Tibial nerve (tissue), 4 donors: ENCODE measurements at regions not wholly inside any gene's neighbourhood (a gene's known extent, or its start where the extent isn't known, plus 50 kb on each side); places are given as distances from the start of the nearest gene placed in this dataset.

ENCODE experiments used
- EP300 ChIP-seq, 2 donors: sonication (generic); formaldehyde crosslinking; IDR thresholded peaks; one replicate each; pipeline ENCODE4 v1.6.1; 2017; ENCODE audit warnings: antibody characterized with exemption in 2 of 2, mild to moderate bottlenecking in 1 of 2
- TF ChIP-seq, protein P1 (sequence below), 5 experiments: fragments of 200-600 bp in 3 of 5; fragments of 450-650 bp in 2 of 5; sonication (generic) in 3 of 5; IDR thresholded peaks; one replicate each; pipeline ENCODE4 v1.5.1; 2016 to 2019; ENCODE audit warnings: antibody characterized with exemption in 5 of 5, mild to moderate bottlenecking in 3 of 5, moderate library complexity in 2 of 5

GRCh38 chr12:71004578-71004977 is 84.0 kb upstream of the PTPRR start:
- TF ChIP-seq EP300 (IDR thresholded peaks at IDR 0.05), result no peak
- TF ChIP-seq, protein P1, sequence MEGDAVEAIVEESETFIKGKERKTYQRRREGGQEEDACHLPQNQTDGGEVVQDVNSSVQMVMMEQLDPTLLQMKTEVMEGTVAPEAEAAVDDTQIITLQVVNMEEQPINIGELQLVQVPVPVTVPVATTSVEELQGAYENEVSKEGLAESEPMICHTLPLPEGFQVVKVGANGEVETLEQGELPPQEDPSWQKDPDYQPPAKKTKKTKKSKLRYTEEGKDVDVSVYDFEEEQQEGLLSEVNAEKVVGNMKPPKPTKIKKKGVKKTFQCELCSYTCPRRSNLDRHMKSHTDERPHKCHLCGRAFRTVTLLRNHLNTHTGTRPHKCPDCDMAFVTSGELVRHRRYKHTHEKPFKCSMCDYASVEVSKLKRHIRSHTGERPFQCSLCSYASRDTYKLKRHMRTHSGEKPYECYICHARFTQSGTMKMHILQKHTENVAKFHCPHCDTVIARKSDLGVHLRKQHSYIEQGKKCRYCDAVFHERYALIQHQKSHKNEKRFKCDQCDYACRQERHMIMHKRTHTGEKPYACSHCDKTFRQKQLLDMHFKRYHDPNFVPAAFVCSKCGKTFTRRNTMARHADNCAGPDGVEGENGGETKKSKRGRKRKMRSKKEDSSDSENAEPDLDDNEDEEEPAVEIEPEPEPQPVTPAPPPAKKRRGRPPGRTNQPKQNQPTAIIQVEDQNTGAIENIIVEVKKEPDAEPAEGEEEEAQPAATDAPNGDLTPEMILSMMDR (IDR thresholded peaks at IDR 0.05), result no peak
